UCSD-AML1 (cell line): ENCODE measurements at regions not wholly inside any gene's neighbourhood (a gene's known extent, or its start where the extent isn't known, plus 50 kb on each side); places are given as distances from the start of the nearest gene placed in this dataset.

Experiments
- DNase-seq: peaks from one replicate; lab custom pipeline; 2025; ENCODE audit not compliant: unreplicated experiment; lab: John Stamatoyannopoulos, UW

GRCh38 chr11:69930081-69931059 is 111.2 kb upstream of the FGF3 start:
- no peak for DNase-seq

GRCh38 chr11:69931060-69931910 is 112.1 kb upstream of the FGF3 start:
- DNase-seq, result no peak

GRCh38 chr11:69931994-69932910 is 113.0 kb upstream of the FGF3 start:
- no peak for DNase-seq

- DNase-seq, result no peak
Measured at GRCh38 chr11:69934861-69935494, 115.8 kb upstream of the FGF3 start.

- DNase-seq, result no peak
Measured at GRCh38 chr11:69935941-69936505, 116.8 kb upstream of the FGF3 start.

- DNase-seq, result no peak
Measured at GRCh38 chr11:69936771-69937170, 117.6 kb upstream of the FGF3 start.

GRCh38 chr11:69938206-69938605 is 119.0 kb upstream of the FGF3 start:
- DNase-seq, result no peak

GRCh38 chr11:69939551-69940245 is 120.5 kb upstream of the FGF3 start:
- DNase-seq, result no peak

GRCh38 chr11:69940246-69940610 is 121.0 kb upstream of the FGF3 start:
- DNase-seq, result no peak

- DNase-seq, result no peak
Measured at GRCh38 chr11:69941546-69942332, 122.5 kb upstream of the FGF3 start.

- no peak for DNase-seq
Measured at GRCh38 chr11:69942333-69942820, 123.2 kb upstream of the FGF3 start.

GRCh38 chr11:69943066-69943465 is 123.8 kb upstream of the FGF3 start:
- DNase-seq, result no peak

GRCh38 chr11:69943506-69943905 is 124.3 kb upstream of the FGF3 start:
- no peak for DNase-seq

GRCh38 chr11:69944146-69944795 is 125.1 kb upstream of the FGF3 start:
- DNase-seq, result no peak

GRCh38 chr11:69945157-69945556 is 125.9 kb upstream of the FGF3 start:
- DNase-seq, result no peak

GRCh38 chr11:69947059-69947792 is 128.0 kb upstream of the FGF3 start:
- DNase-seq, result no peak

GRCh38 chr11:69947793-69948255 is 128.6 kb upstream of the FGF3 start:
- no peak for DNase-seq
